ENCODE measurements at regions not wholly inside any gene's neighbourhood (a gene's known extent, or its start where the extent isn't known, plus 50 kb on each side); places are given as distances from the start of the nearest gene placed in this dataset.

DNA sequence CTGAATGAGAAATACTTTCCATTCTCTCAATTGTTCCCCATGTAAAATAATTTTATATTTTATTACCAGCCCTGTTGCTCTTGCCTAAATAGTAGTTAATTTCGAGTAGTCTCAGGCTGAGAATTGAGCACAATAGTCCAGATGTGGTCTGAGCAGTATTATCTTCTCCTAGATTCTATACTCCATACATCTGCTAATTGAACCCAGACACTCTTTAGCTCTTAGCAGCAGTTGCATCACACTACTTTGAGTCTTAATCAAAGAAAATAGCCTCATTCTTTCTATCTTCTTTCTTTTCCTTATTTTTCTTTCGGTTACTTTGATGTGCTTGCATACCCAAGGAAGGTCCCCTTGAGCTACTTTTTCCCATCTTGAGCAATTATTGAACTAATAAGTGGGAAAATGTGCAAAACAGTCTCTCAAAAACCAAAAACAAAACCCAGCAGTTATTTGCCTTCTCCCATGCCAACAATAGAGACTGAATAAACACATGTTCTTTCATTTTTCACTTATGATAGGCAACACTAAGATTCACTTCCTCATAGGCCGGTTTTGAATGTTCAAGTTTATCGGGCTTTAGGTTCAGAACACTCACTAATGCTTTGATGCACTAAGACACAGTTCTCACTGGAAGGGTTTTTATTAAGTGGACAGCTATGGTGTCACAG is 204.5 kb downstream of the POU4F1 start:
- ATAC-seq (no peak), DNase-seq (ENCODE audit: low spot score) (no peak), FAIRE-seq (no peak)
- H4K20me1 ChIP-seq (ENCODE audit: insufficient read depth, low read length): no peaks in the 10 kb centered on the region
- H3K36me3 ChIP-seq (replicated peaks in 1 of 2; ENCODE audit: control insufficient read depth in 1 of 2, insufficient read depth in 2 of 2, low read length in 2 of 2): no peaks in the 10 kb centered on the region
- no peaks in the 10 kb centered on the region for H3K79me2 ChIP-seq (ENCODE audit: insufficient read depth, low read length)
- BruUV-seq (replicated peaks): no TSS peak
- H3K4me2 ChIP-seq (ENCODE audit: low read depth, low read length): no peak overlapping the region
- no peak overlapping the region for H2AFZ ChIP-seq (ENCODE audit: low read length)
- H3K4me1 ChIP-seq (ENCODE audit: insufficient read depth, low read length): no peaks in the 10 kb centered on the region
- TF ChIP-seq, protein P1, sequence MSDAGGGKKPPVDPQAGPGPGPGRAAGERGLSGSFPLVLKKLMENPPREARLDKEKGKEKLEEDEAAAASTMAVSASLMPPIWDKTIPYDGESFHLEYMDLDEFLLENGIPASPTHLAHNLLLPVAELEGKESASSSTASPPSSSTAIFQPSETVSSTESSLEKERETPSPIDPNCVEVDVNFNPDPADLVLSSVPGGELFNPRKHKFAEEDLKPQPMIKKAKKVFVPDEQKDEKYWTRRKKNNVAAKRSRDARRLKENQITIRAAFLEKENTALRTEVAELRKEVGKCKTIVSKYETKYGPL (CRISPR knock-in tag; IDR thresholded peaks at IDR 0.05): no peak
- TF ChIP-seq HMG20A (CRISPR knock-in tag; IDR thresholded peaks at IDR 0.05; ENCODE audit: borderline replicate concordance) (no peak), ZNF136 (CRISPR knock-in tag; IDR thresholded peaks at IDR 0.05; ENCODE audit: low read depth) (no peak), ZNF577 (CRISPR knock-in tag; IDR thresholded peaks at IDR 0.05; ENCODE audit: borderline replicate concordance, low read depth) (no peak), MEF2D (CRISPR knock-in tag; IDR thresholded peaks at IDR 0.05) (no peak), REL (CRISPR knock-in tag; conservative IDR thresholded peaks at IDR 0.05) (no peak), HOXA5 (CRISPR knock-in tag; IDR thresholded peaks at IDR 0.05) (no peak), CENPBD1 (CRISPR knock-in tag; IDR thresholded peaks at IDR 0.05; ENCODE audit: borderline replicate concordance, low read depth) (no peak), KDM5B (CRISPR knock-in tag; IDR thresholded peaks at IDR 0.05; ENCODE audit: borderline replicate concordance) (no peak)
- TF ChIP-seq, protein P2, sequence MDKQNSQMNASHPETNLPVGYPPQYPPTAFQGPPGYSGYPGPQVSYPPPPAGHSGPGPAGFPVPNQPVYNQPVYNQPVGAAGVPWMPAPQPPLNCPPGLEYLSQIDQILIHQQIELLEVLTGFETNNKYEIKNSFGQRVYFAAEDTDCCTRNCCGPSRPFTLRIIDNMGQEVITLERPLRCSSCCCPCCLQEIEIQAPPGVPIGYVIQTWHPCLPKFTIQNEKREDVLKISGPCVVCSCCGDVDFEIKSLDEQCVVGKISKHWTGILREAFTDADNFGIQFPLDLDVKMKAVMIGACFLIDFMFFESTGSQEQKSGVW (CRISPR knock-in tag; IDR thresholded peaks at IDR 0.05; ENCODE audit: borderline replicate concordance): no peak
- TF ChIP-seq, protein P3, sequence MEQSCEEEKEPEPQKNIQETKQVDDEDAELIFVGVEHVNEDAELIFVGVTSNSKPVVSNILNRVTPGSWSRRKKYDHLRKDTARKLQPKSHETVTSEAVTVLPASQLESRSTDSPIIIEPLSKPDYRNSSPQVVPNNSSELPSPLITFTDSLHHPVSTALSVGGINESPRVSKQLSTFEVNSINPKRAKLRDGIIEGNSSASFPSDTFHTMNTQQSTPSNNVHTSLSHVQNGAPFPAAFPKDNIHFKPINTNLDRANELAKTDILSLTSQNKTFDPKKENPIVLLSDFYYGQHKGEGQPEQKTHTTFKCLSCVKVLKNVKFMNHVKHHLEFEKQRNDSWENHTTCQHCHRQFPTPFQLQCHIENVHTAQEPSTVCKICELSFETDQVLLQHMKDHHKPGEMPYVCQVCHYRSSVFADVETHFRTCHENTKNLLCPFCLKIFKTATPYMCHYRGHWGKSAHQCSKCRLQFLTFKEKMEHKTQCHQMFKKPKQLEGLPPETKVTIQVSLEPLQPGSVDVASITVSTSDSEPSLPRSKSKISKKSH (CRISPR knock-in tag; IDR thresholded peaks at IDR 0.05; ENCODE audit: borderline replicate concordance): no peak
- no peaks in the 10 kb centered on the region for H3K27me3 ChIP-seq (ENCODE audit: control insufficient read depth in 1 of 2, insufficient read depth in 2 of 2, low read length in 2 of 2)
- no peak overlapping the region for H3K4me3 ChIP-seq (replicated peaks in 1 of 3; ENCODE audit: insufficient read depth in 1 of 3, low read depth in 2 of 3, low read length in 3 of 3)
- ChIA-PET CTCF (ENCODE audit: low intra/inter-chr PET ratio, low total read pairs) (no interaction called here), POLR2A (no interaction called here)
- WGBS (ENCODE audit: low lambda C conversion rate): 27% methylated on average over 4 of the region's 4 CpGs
- no peak overlapping the region for H3K27ac ChIP-seq (ENCODE audit: extremely low read length, insufficient read depth, low read length)
- intact Hi-C loops (cut with micrococcal nuclease; ENCODE audit: unreplicated experiment) (no loop called here), in situ Hi-C loops (cut with HindIII; ENCODE audit: extremely low pct_ligation_motif_present, low pct_unique_long_range_greater_than_20kb) (no loop called here)
- 0 out of 2 replicates have a peak, but pooled peaks cover 3% of the 10 kb centered on the region for H3K9me3 ChIP-seq (ENCODE audit: low read length)
- H3K9ac ChIP-seq (ENCODE audit: insufficient read depth, low read depth, low read length): no peak overlapping the region

All from HepG2 (cell line).